ENCODE measurements at regions not wholly inside any gene's neighbourhood (a gene's known extent, or its start where the extent isn't known, plus 50 kb on each side); places are given as distances from the start of the nearest gene placed in this dataset.

DNA sequence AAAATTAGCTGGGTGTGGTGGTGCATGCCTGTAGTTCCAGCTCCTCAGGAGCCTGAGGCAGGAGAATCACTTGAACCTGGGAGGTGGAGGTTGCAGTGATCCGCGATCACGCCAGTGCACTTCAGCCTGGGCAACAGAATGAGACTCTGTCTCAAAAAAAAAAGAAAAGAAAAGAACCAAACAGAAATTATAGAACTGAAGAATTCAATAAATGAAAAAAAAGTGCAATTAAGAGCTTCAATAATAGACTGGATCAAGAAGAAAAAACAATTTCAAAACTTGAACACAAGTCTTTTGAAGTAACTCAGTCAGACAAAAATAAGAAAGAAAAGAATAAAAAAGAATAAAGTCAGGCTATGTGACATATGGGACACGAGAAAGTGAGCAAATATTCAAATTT is 175.8 kb upstream of the ZSWIM2 start:
- CTCF ChIA-PET: interaction anchor here (0.6 to 0.7 kb wide), 2 partner anchors 73 to 121 kb away, joined by 3 read pairs; no protein-coding TSS in a partner anchor
- no peak for FAIRE-seq
- Histone ChIP-seq H3K27me3 (replicated peaks in 1 of 2; ENCODE audit: control insufficient read depth in 2 of 2, insufficient read depth in 2 of 2, low read length in 1 of 2) (no peaks in the 10 kb centered on the region), H3K4me3 (no peak overlapping the region), H3K9me3 (replicated peaks; ENCODE audit: control insufficient read depth, insufficient read depth, low read length) (no peaks in the 10 kb centered on the region), H3K36me3 (ENCODE audit: control insufficient read depth in 2 of 2, insufficient read depth in 2 of 2, low read length in 1 of 2) (no peaks in the 10 kb centered on the region), H3K4me1 (ENCODE audit: control insufficient read depth, insufficient read depth, low read length) (no peaks in the 10 kb centered on the region), H2AFZ (ENCODE audit: control insufficient read depth, low read depth, low read length) (no peak overlapping the region), H3K27ac (ENCODE audit: control insufficient read depth, insufficient read depth) (no peak overlapping the region), H3K4me2 (ENCODE audit: control insufficient read depth, insufficient read depth) (no peak overlapping the region), H3K79me2 (ENCODE audit: control insufficient read depth, insufficient read depth, low read length) (no peaks in the 10 kb centered on the region), H4K20me1 (ENCODE audit: control insufficient read depth, insufficient read depth) (no peaks in the 10 kb centered on the region), H3K9ac (ENCODE audit: control insufficient read depth, insufficient read depth, low read length) (no peak overlapping the region)
- SMC1A ChIA-PET (ENCODE audit: uncharacterized antibody, unreplicated experiment): interaction anchor here (0.7 kb wide), 1 partner anchor 892 kb away, joined by 3 read pairs; no protein-coding TSS in a partner anchor
- intact Hi-C loops (cut with micrococcal nuclease; ENCODE audit: unreplicated experiment) (no loop called here), in situ Hi-C loops (cut with MboI) (no loop called here)
- no TSS peak for BruUV-seq (replicated peaks)
- 75% methylated on average over 4 of the region's 4 CpGs for whole genome bisulfite sequencing (ENCODE audit: insufficient coverage, insufficient replicate concordance, low lambda C conversion rate, missing lambda C conversion rate)
- no peak for ATAC-seq
- DNase-seq (ENCODE audit: low read depth, low spot score): no peak
- POLR2A ChIA-PET: interaction anchor here (0.6 to 0.7 kb wide), 4 partner anchors 8 to 316 kb away, joined by 3 to 4 read pairs (median 4); no protein-coding TSS in a partner anchor
- RAD21 ChIA-PET (ENCODE audit: unreplicated experiment): no interaction called here
- TF ChIP-seq, protein P1, sequence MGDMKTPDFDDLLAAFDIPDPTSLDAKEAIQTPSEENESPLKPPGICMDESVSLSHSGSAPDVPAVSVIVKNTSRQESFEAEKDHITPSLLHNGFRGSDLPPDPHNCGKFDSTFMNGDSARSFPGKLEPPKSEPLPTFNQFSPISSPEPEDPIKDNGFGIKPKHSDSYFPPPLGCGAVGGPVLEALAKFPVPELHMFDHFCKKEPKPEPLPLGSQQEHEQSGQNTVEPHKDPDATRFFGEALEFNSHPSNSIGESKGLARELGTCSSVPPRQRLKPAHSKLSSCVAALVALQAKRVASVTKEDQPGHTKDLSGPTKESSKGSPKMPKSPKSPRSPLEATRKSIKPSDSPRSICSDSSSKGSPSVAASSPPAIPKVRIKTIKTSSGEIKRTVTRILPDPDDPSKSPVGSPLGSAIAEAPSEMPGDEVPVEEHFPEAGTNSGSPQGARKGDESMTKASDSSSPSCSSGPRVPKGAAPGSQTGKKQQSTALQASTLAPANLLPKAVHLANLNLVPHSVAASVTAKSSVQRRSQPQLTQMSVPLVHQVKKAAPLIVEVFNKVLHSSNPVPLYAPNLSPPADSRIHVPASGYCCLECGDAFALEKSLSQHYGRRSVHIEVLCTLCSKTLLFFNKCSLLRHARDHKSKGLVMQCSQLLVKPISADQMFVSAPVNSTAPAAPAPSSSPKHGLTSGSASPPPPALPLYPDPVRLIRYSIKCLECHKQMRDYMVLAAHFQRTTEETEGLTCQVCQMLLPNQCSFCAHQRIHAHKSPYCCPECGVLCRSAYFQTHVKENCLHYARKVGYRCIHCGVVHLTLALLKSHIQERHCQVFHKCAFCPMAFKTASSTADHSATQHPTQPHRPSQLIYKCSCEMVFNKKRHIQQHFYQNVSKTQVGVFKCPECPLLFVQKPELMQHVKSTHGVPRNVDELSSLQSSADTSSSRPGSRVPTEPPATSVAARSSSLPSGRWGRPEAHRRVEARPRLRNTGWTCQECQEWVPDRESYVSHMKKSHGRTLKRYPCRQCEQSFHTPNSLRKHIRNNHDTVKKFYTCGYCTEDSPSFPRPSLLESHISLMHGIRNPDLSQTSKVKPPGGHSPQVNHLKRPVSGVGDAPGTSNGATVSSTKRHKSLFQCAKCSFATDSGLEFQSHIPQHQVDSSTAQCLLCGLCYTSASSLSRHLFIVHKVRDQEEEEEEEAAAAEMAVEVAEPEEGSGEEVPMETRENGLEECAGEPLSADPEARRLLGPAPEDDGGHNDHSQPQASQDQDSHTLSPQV (IDR thresholded peaks at IDR 0.05): no peak
- TF ChIP-seq EGR1 (IDR thresholded peaks at IDR 0.05; ENCODE audit: borderline replicate concordance in 1 of 2, low read depth in 2 of 2, low read length in 2 of 2) (no peak), HDAC2 (IDR thresholded peaks at IDR 0.05) (no peak), NFIC (IDR thresholded peaks at IDR 0.05; ENCODE audit: low read depth, low read length) (no peak), POLR2AphosphoS2 (IDR thresholded peaks at IDR 0.05; ENCODE audit: low read depth, low read length) (no peak), YY1 (IDR thresholded peaks at IDR 0.05; ENCODE audit: low read depth, low read length) (no peak), MEF2A (IDR thresholded peaks at IDR 0.05; ENCODE audit: insufficient read depth, low read depth, low read length) (no peak), HDAC6 (IDR thresholded peaks at IDR 0.05; ENCODE audit: unreplicated experiment) (no peak), MTA2 (IDR thresholded peaks at IDR 0.05; ENCODE audit: low read depth) (no peak), BHLHE40 (IDR thresholded peaks at IDR 0.05; ENCODE audit: borderline replicate concordance in 1 of 2, low read depth in 2 of 2, low read length in 1 of 2) (no peak), ZBTB40 (IDR thresholded peaks at IDR 0.05; ENCODE audit: borderline replicate concordance) (no peak), ZBTB33 (IDR thresholded peaks at IDR 0.05) (no peak)
- TF ChIP-seq, protein P2, sequence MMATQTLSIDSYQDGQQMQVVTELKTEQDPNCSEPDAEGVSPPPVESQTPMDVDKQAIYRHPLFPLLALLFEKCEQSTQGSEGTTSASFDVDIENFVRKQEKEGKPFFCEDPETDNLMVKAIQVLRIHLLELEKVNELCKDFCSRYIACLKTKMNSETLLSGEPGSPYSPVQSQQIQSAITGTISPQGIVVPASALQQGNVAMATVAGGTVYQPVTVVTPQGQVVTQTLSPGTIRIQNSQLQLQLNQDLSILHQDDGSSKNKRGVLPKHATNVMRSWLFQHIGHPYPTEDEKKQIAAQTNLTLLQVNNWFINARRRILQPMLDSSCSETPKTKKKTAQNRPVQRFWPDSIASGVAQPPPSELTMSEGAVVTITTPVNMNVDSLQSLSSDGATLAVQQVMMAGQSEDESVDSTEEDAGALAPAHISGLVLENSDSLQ (IDR thresholded peaks at IDR 0.05): no peak

All from GM12878 (cell line).